ENCODE measurements at regions not wholly inside any gene's neighbourhood (a gene's known extent, or its start where the extent isn't known, plus 50 kb on each side); places are given as distances from the start of the nearest gene placed in this dataset.

- DNase-seq (ENCODE audit: low read depth) = no peak
- TF ChIP-seq MYC (IDR thresholded peaks at IDR 0.05; ENCODE audit: low read depth, low read length) (no peak), MAX (IDR thresholded peaks at IDR 0.05; ENCODE audit: low read depth, low read length) (no peak)
- no peak overlapping the region for H3K4me3 ChIP-seq (ENCODE audit: low read depth, low read length)
Observed at GRCh38 chr15:79756365-79756764, 140.4 kb downstream of the MTHFS start.

GRCh38 chr15:79765081-79765480, 131.7 kb downstream of the MTHFS start:
- DNase-seq (ENCODE audit: low read depth) = no peak
- TF ChIP-seq MYC (IDR thresholded peaks at IDR 0.05; ENCODE audit: low read depth, low read length) (no peak), POLR2A (IDR thresholded peaks at IDR 0.05; ENCODE audit: extremely low read depth, insufficient read length) (no peak), MAX (IDR thresholded peaks at IDR 0.05; ENCODE audit: low read depth, low read length) (no peak), CTCF (IDR thresholded peaks at IDR 0.05; ENCODE audit: low read depth, low read length) (no peak)
- no peak overlapping the region for H3K4me3 ChIP-seq (ENCODE audit: low read depth, low read length)

GRCh38 chr15:79769069-79769481, 127.7 kb downstream of the MTHFS start:
- no peak for TF ChIP-seq MYC (IDR thresholded peaks at IDR 0.05; ENCODE audit: low read depth, low read length)
- TF ChIP-seq MAX (IDR thresholded peaks at IDR 0.05; ENCODE audit: low read depth, low read length) = no peak
- no peak for TF ChIP-seq POLR2A (IDR thresholded peaks at IDR 0.05; ENCODE audit: extremely low read depth, insufficient read length)
- peak; percentile 54 for TF ChIP-seq CTCF (IDR thresholded peaks at IDR 0.05; ENCODE audit: low read depth, low read length)
- H3K4me3 ChIP-seq (ENCODE audit: low read depth, low read length) = no peak overlapping the region
- peak; percentile 46 for DNase-seq (ENCODE audit: low read depth)

GRCh38 chr15:79769933-79770759, 126.7 kb downstream of the MTHFS start:
- no peak overlapping the region for H3K4me3 ChIP-seq (ENCODE audit: low read depth, low read length)
- TF ChIP-seq MYC (IDR thresholded peaks at IDR 0.05; ENCODE audit: low read depth, low read length) = no peak
- no peak for TF ChIP-seq CTCF (IDR thresholded peaks at IDR 0.05; ENCODE audit: low read depth, low read length)
- no peak for TF ChIP-seq MAX (IDR thresholded peaks at IDR 0.05; ENCODE audit: low read depth, low read length)
- TF ChIP-seq POLR2A (IDR thresholded peaks at IDR 0.05; ENCODE audit: extremely low read depth, insufficient read length) = no peak
- no peak for DNase-seq (ENCODE audit: low read depth)

- TF ChIP-seq CTCF (IDR thresholded peaks at IDR 0.05; ENCODE audit: low read depth, low read length) = no peak
- TF ChIP-seq MYC (IDR thresholded peaks at IDR 0.05; ENCODE audit: low read depth, low read length) = no peak
- TF ChIP-seq POLR2A (IDR thresholded peaks at IDR 0.05; ENCODE audit: extremely low read depth, insufficient read length) = no peak
- TF ChIP-seq MAX (IDR thresholded peaks at IDR 0.05; ENCODE audit: low read depth, low read length) = no peak
- no peak for DNase-seq (ENCODE audit: low read depth)
- H3K4me3 ChIP-seq (ENCODE audit: low read depth, low read length) = no peak overlapping the region
Observed at GRCh38 chr15:79773128-79773527, 123.7 kb downstream of the MTHFS start.

- no peak for DNase-seq (ENCODE audit: low read depth)
- no peak for TF ChIP-seq MAX (IDR thresholded peaks at IDR 0.05; ENCODE audit: low read depth, low read length)
- TF ChIP-seq POLR2A (IDR thresholded peaks at IDR 0.05; ENCODE audit: extremely low read depth, insufficient read length) = no peak
- TF ChIP-seq CTCF (IDR thresholded peaks at IDR 0.05; ENCODE audit: low read depth, low read length) = no peak
- no peak for TF ChIP-seq MYC (IDR thresholded peaks at IDR 0.05; ENCODE audit: low read depth, low read length)
- H3K4me3 ChIP-seq (ENCODE audit: low read depth, low read length) = no peak overlapping the region
Observed at GRCh38 chr15:79775821-79776220, 121.0 kb downstream of the MTHFS start.
